Forelimb muscle (tissue), 1 donor: ENCODE measurements at regions not wholly inside any gene's neighbourhood (a gene's known extent, or its start where the extent isn't known, plus 50 kb on each side); places are given as distances from the start of the nearest gene placed in this dataset.

Experiments used
- DNase-seq: peaks from one replicate; pipeline ENCODE4 v3.0.0-alpha.2; 2013; ENCODE audit warnings: low read depth

- no peak for DNase-seq
Observed at GRCh38 chr9:120136696-120137095, 443.3 kb downstream of the CDK5RAP2 start.

- DNase-seq, result no peak
Observed at GRCh38 chr9:120117081-120117480, 462.9 kb downstream of the CDK5RAP2 start.

GRCh38 chr9:120110520-120110919 is 469.4 kb downstream of the CDK5RAP2 start:
- DNase-seq, result no peak

- no peak for DNase-seq
Observed at GRCh38 chr9:120109242-120109641, 470.7 kb downstream of the CDK5RAP2 start.

- DNase-seq, result no peak
Observed at GRCh38 chr9:120107138-120107537, 472.8 kb downstream of the CDK5RAP2 start.

GRCh38 chr9:120104771-120105170 is 475.2 kb downstream of the CDK5RAP2 start:
- DNase-seq, result no peak

GRCh38 chr9:120100595-120100994 is 479.4 kb downstream of the CDK5RAP2 start:
- no peak for DNase-seq

GRCh38 chr9:120099065-120099464 is 480.9 kb downstream of the CDK5RAP2 start:
- no peak for DNase-seq

GRCh38 chr9:120098584-120098983 is 481.4 kb downstream of the CDK5RAP2 start:
- no peak for DNase-seq

GRCh38 chr9:120091206-120091605 is 488.8 kb downstream of the CDK5RAP2 start:
- DNase-seq, result no peak

GRCh38 chr9:120080849-120081248 is 499.1 kb downstream of the CDK5RAP2 start:
- DNase-seq, result no peak

- DNase-seq, result no peak
Observed at GRCh38 chr9:120078112-120078511, 501.9 kb downstream of the CDK5RAP2 start.

- DNase-seq, result no peak
Observed at GRCh38 chr9:120071760-120072159, 508.2 kb downstream of the CDK5RAP2 start.

- DNase-seq, result no peak
Observed at GRCh38 chr9:120066315-120066714, 513.7 kb downstream of the CDK5RAP2 start.

- no peak for DNase-seq
Observed at GRCh38 chr9:120065151-120065550, 514.8 kb downstream of the CDK5RAP2 start.

- no peak for DNase-seq
Observed at GRCh38 chr9:120045011-120045410, 535.0 kb downstream of the CDK5RAP2 start.

GRCh38 chr9:120043448-120043847 is 536.5 kb downstream of the CDK5RAP2 start:
- DNase-seq, result no peak

GRCh38 chr9:120040896-120041295 is 539.1 kb downstream of the CDK5RAP2 start:
- DNase-seq, result no peak

GRCh38 chr9:120038342-120038741 is 541.6 kb downstream of the CDK5RAP2 start:
- DNase-seq, result no peak

GRCh38 chr9:120032639-120033038 is 547.3 kb downstream of the CDK5RAP2 start:
- DNase-seq, result no peak

- DNase-seq, result no peak
Observed at GRCh38 chr9:120030847-120031246, 549.1 kb downstream of the CDK5RAP2 start.

GRCh38 chr9:120018550-120018949 is 561.4 kb downstream of the CDK5RAP2 start:
- DNase-seq, result no peak

- no peak for DNase-seq
Observed at GRCh38 chr9:120018037-120018436, 561.9 kb downstream of the CDK5RAP2 start.

- DNase-seq, result no peak
Observed at GRCh38 chr9:120016231-120016630, 563.7 kb downstream of the CDK5RAP2 start.

- no peak for DNase-seq
Observed at GRCh38 chr9:120014796-120015195, 565.2 kb downstream of the CDK5RAP2 start.
